Fibroblast of lung (primary cell): ENCODE measurements at regions not wholly inside any gene's neighbourhood (a gene's known extent, or its start where the extent isn't known, plus 50 kb on each side); places are given as distances from the start of the nearest gene placed in this dataset.

Experiments used
- EZH2 ChIP-seq: IDR thresholded peaks from 2 replicates; pipeline ENCODE4 v1.5.1; 2012; ENCODE audit warnings: low read length, control low read depth, mild to moderate bottlenecking; ENCODE audit errors: missing control alignments
- TF ChIP-seq, protein P1 (sequence below), 2 donors: IDR thresholded peaks in 1 of 2; conservative IDR thresholded peaks in 1 of 2; 1 replicate in 1 of 2; 2 replicates in 1 of 2; pipeline ENCODE4 v1.5.1; 2011 to 2012; ENCODE audit warnings: low read length in 2 of 2, control low read depth in 1 of 2, inconsistent platforms in 1 of 2, low read depth in 1 of 2, mild to moderate bottlenecking in 1 of 2

DNA sequence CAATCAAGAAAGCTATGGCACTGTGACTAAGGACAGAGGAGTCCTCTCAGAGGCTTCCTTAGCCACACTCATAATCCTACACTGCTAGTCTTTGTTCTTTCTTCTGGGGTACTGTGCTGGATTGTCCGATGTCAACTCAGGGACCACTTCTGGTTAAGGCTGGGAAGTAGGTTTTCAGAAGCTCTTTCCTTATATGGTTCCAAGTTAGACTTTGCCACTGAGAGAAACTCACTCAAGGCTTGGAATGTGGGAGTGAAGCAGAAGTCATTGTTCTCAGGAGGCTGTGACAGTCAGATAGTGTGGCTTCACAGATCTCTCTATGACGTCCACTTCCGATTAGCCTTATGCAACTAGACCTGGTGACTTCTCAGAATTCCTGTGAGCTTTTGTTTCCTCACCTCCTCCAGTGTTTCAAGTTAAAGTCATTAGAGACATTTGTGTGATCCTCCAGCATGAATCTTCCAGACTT lies 317.3 kb upstream of the F9 start:
- TF ChIP-seq EZH2: no peak
- TF ChIP-seq, protein P1, sequence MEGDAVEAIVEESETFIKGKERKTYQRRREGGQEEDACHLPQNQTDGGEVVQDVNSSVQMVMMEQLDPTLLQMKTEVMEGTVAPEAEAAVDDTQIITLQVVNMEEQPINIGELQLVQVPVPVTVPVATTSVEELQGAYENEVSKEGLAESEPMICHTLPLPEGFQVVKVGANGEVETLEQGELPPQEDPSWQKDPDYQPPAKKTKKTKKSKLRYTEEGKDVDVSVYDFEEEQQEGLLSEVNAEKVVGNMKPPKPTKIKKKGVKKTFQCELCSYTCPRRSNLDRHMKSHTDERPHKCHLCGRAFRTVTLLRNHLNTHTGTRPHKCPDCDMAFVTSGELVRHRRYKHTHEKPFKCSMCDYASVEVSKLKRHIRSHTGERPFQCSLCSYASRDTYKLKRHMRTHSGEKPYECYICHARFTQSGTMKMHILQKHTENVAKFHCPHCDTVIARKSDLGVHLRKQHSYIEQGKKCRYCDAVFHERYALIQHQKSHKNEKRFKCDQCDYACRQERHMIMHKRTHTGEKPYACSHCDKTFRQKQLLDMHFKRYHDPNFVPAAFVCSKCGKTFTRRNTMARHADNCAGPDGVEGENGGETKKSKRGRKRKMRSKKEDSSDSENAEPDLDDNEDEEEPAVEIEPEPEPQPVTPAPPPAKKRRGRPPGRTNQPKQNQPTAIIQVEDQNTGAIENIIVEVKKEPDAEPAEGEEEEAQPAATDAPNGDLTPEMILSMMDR (conservative IDR thresholded peaks at IDR 0.05 in 1 of 2, IDR thresholded peaks at IDR 0.05 in 1 of 2; ENCODE audit: low read depth in 1 of 2, low read length in 2 of 2): no peak
